ENCODE measurements at regions not wholly inside any gene's neighbourhood (a gene's known extent, or its start where the extent isn't known, plus 50 kb on each side); places are given as distances from the start of the nearest gene placed in this dataset.
"Not testable (repeated sequence)": the region's sequence is repeated elsewhere in the genome, so short reads cannot be mapped to it uniquely, and the experiment has no call there.

- no peak overlapping the region for H3K9ac ChIP-seq (ENCODE audit: low read length in 5 of 5)
- H3K27ac ChIP-seq (ENCODE audit: low read depth, low read length) = no peak overlapping the region
These were observed 932.2 kb downstream of the TDRD15 start for GRCh38 chr2:22055784-22056620.

GRCh38 chr2:22056621-22057132, 932.9 kb downstream of the TDRD15 start:
- no peaks in the 10 kb centered on the region for H3K36me3 ChIP-seq (ENCODE audit: control insufficient read depth in 5 of 5, insufficient read depth in 5 of 5, low read length in 5 of 5)
- no peaks in the 10 kb centered on the region for H3K9me3 ChIP-seq (ENCODE audit: control insufficient read depth in 5 of 5, low read length in 5 of 5)
- H3K4me1 ChIP-seq (ENCODE audit: control insufficient read depth in 5 of 5, insufficient read depth in 5 of 5, low read length in 5 of 5) = no peaks in the 10 kb centered on the region
- H3K27ac ChIP-seq (ENCODE audit: low read depth, low read length) = no peak overlapping the region
- H3K4me3 ChIP-seq (ENCODE audit: low read depth in 1 of 5, low read length in 5 of 5) = no peak overlapping the region
- no peaks in the 10 kb centered on the region for H3K27me3 ChIP-seq (ENCODE audit: control insufficient read depth in 5 of 5, insufficient read depth in 4 of 5, low read length in 5 of 5)
- no peak overlapping the region for H3K9ac ChIP-seq (ENCODE audit: low read length in 5 of 5)

More at GRCh38 chr2:22055784-22056620, 932.2 kb downstream of the TDRD15 start:
- Histone ChIP-seq H3K27me3 (ENCODE audit: control insufficient read depth in 5 of 5, insufficient read depth in 4 of 5, low read length in 5 of 5) (no peaks in the 10 kb centered on the region), H3K36me3 (ENCODE audit: control insufficient read depth in 5 of 5, insufficient read depth in 5 of 5, low read length in 5 of 5) (no peaks in the 10 kb centered on the region), H3K9me3 (ENCODE audit: control insufficient read depth in 5 of 5, low read length in 5 of 5) (no peaks in the 10 kb centered on the region), H3K4me3 (ENCODE audit: low read depth in 1 of 5, low read length in 5 of 5) (no peak overlapping the region), H3K4me1 (ENCODE audit: control insufficient read depth in 5 of 5, insufficient read depth in 5 of 5, low read length in 5 of 5) (no peaks in the 10 kb centered on the region)

GRCh38 chr2:22062679-22063078, 938.9 kb downstream of the TDRD15 start:
- no peaks in the 10 kb centered on the region for H3K9me3 ChIP-seq (ENCODE audit: control insufficient read depth in 5 of 5, low read length in 5 of 5)
- H3K27me3 ChIP-seq (ENCODE audit: control insufficient read depth in 5 of 5, insufficient read depth in 4 of 5, low read length in 5 of 5) = no peaks in the 10 kb centered on the region
- H3K36me3 ChIP-seq (ENCODE audit: control insufficient read depth in 5 of 5, insufficient read depth in 5 of 5, low read length in 5 of 5) = no peaks in the 10 kb centered on the region
- H3K9ac ChIP-seq (ENCODE audit: low read length in 5 of 5) = no peak overlapping the region
- H3K4me3 ChIP-seq (ENCODE audit: low read depth in 1 of 5, low read length in 5 of 5) = no peak overlapping the region
- H3K27ac ChIP-seq (ENCODE audit: low read depth, low read length) = no peak overlapping the region
- H3K4me1 ChIP-seq (ENCODE audit: control insufficient read depth in 5 of 5, insufficient read depth in 5 of 5, low read length in 5 of 5) = no peaks in the 10 kb centered on the region

GRCh38 chr2:22076454-22076853, 952.7 kb downstream of the TDRD15 start:
- Histone ChIP-seq H3K27ac (ENCODE audit: low read depth, low read length) (no peak overlapping the region), H3K36me3 (ENCODE audit: control insufficient read depth in 5 of 5, insufficient read depth in 5 of 5, low read length in 5 of 5) (no peaks in the 10 kb centered on the region), H3K9ac (ENCODE audit: low read length in 5 of 5) (no peak overlapping the region), H3K4me3 (ENCODE audit: low read depth in 1 of 5, low read length in 5 of 5) (no peak overlapping the region), H3K9me3 (ENCODE audit: control insufficient read depth in 5 of 5, low read length in 5 of 5) (peaks cover 0 to 5% (median 0%) of the 10 kb centered on the region in 5 donors), H3K27me3 (ENCODE audit: control insufficient read depth in 5 of 5, insufficient read depth in 4 of 5, low read length in 5 of 5) (no peaks in the 10 kb centered on the region), H3K4me1 (ENCODE audit: control insufficient read depth in 5 of 5, insufficient read depth in 5 of 5, low read length in 5 of 5) (no peaks in the 10 kb centered on the region)

- no peaks in the 10 kb centered on the region for H3K9me3 ChIP-seq (ENCODE audit: control insufficient read depth in 5 of 5, low read length in 5 of 5)
- no peaks in the 10 kb centered on the region for H3K36me3 ChIP-seq (ENCODE audit: control insufficient read depth in 5 of 5, insufficient read depth in 5 of 5, low read length in 5 of 5)
- H3K9ac ChIP-seq (ENCODE audit: low read length in 5 of 5) = no peak overlapping the region
- no peaks in the 10 kb centered on the region for H3K4me1 ChIP-seq (ENCODE audit: control insufficient read depth in 5 of 5, insufficient read depth in 5 of 5, low read length in 5 of 5)
- H3K27me3 ChIP-seq (ENCODE audit: control insufficient read depth in 5 of 5, insufficient read depth in 4 of 5, low read length in 5 of 5) = no peaks in the 10 kb centered on the region
- no peak overlapping the region for H3K4me3 ChIP-seq (ENCODE audit: low read depth in 1 of 5, low read length in 5 of 5)
- H3K27ac ChIP-seq (ENCODE audit: low read depth, low read length) = no peak overlapping the region
These were observed 954.9 kb downstream of the TDRD15 start for GRCh38 chr2:22078701-22079100.

GRCh38 chr2:22079583-22079982, 955.8 kb downstream of the TDRD15 start:
- H3K9ac ChIP-seq (ENCODE audit: low read length in 5 of 5) = no peak overlapping the region
- no peak overlapping the region for H3K4me3 ChIP-seq (ENCODE audit: low read depth in 1 of 5, low read length in 5 of 5)
- H3K4me1 ChIP-seq (ENCODE audit: control insufficient read depth in 5 of 5, insufficient read depth in 5 of 5, low read length in 5 of 5) = no peaks in the 10 kb centered on the region
- H3K27me3 ChIP-seq (ENCODE audit: control insufficient read depth in 5 of 5, insufficient read depth in 4 of 5, low read length in 5 of 5) = no peaks in the 10 kb centered on the region
- H3K27ac ChIP-seq (ENCODE audit: low read depth, low read length) = no peak overlapping the region
- no peaks in the 10 kb centered on the region for H3K9me3 ChIP-seq (ENCODE audit: control insufficient read depth in 5 of 5, low read length in 5 of 5)
- no peaks in the 10 kb centered on the region for H3K36me3 ChIP-seq (ENCODE audit: control insufficient read depth in 5 of 5, insufficient read depth in 5 of 5, low read length in 5 of 5)

- Histone ChIP-seq H3K27me3 (ENCODE audit: control insufficient read depth in 5 of 5, insufficient read depth in 4 of 5, low read length in 5 of 5) (no peaks in the 10 kb centered on the region), H3K9ac (ENCODE audit: low read length in 5 of 5) (no peak overlapping the region), H3K27ac (ENCODE audit: low read depth, low read length) (no peak overlapping the region), H3K9me3 (ENCODE audit: control insufficient read depth in 5 of 5, low read length in 5 of 5) (peaks cover 0 to 6% (median 0%) of the 10 kb centered on the region in 5 donors), H3K4me3 (ENCODE audit: low read depth in 1 of 5, low read length in 5 of 5) (no peak overlapping the region), H3K36me3 (ENCODE audit: control insufficient read depth in 5 of 5, insufficient read depth in 5 of 5, low read length in 5 of 5) (no peaks in the 10 kb centered on the region), H3K4me1 (ENCODE audit: control insufficient read depth in 5 of 5, insufficient read depth in 5 of 5, low read length in 5 of 5) (no peaks in the 10 kb centered on the region)
These were observed 963.0 kb downstream of the TDRD15 start for GRCh38 chr2:22086726-22087125.

GRCh38 chr2:22103617-22104016, 979.8 kb downstream of the TDRD15 start:
- H3K27ac ChIP-seq (ENCODE audit: low read depth, low read length); H3K36me3 ChIP-seq (ENCODE audit: control insufficient read depth in 5 of 5, insufficient read depth in 5 of 5, low read length in 5 of 5); H3K9me3 ChIP-seq (ENCODE audit: control insufficient read depth in 5 of 5, low read length in 5 of 5); H3K9ac ChIP-seq (ENCODE audit: low read length in 5 of 5); H3K4me1 ChIP-seq (ENCODE audit: control insufficient read depth in 5 of 5, insufficient read depth in 5 of 5, low read length in 5 of 5); H3K27me3 ChIP-seq (ENCODE audit: control insufficient read depth in 5 of 5, insufficient read depth in 4 of 5, low read length in 5 of 5); H3K4me3 ChIP-seq (ENCODE audit: low read depth in 1 of 5, low read length in 5 of 5): not testable (repeated sequence)

- H3K36me3 ChIP-seq (ENCODE audit: control insufficient read depth in 5 of 5, insufficient read depth in 5 of 5, low read length in 5 of 5) = no peaks in the 10 kb centered on the region
- no peak overlapping the region for H3K4me3 ChIP-seq (ENCODE audit: low read depth in 1 of 5, low read length in 5 of 5)
- no peak overlapping the region for H3K9ac ChIP-seq (ENCODE audit: low read length in 5 of 5)
- no peaks in the 10 kb centered on the region for H3K27me3 ChIP-seq (ENCODE audit: control insufficient read depth in 5 of 5, insufficient read depth in 4 of 5, low read length in 5 of 5)
- H3K4me1 ChIP-seq (ENCODE audit: control insufficient read depth in 5 of 5, insufficient read depth in 5 of 5, low read length in 5 of 5) = no peaks in the 10 kb centered on the region
- peaks cover 0 to 2% (median 0%) of the 10 kb centered on the region in 5 donors for H3K9me3 ChIP-seq (ENCODE audit: control insufficient read depth in 5 of 5, low read length in 5 of 5)
- H3K27ac ChIP-seq (ENCODE audit: low read depth, low read length) = no peak overlapping the region
These were observed 986.5 kb downstream of the TDRD15 start for GRCh38 chr2:22110244-22110651.

GRCh38 chr2:22124003-22124402, 1000.2 kb downstream of the TDRD15 start:
- peaks cover 0 to 3% (median 0%) of the 10 kb centered on the region in 5 donors for H3K27me3 ChIP-seq (ENCODE audit: control insufficient read depth in 5 of 5, insufficient read depth in 4 of 5, low read length in 5 of 5)

More at GRCh38 chr2:22124003-22124402, 1000.2 kb downstream of the TDRD15 start:
- no peak overlapping the region for H3K27ac ChIP-seq (ENCODE audit: low read depth, low read length)
- no peaks in the 10 kb centered on the region for H3K36me3 ChIP-seq (ENCODE audit: control insufficient read depth in 5 of 5, insufficient read depth in 5 of 5, low read length in 5 of 5)
- no peak overlapping the region for H3K4me3 ChIP-seq (ENCODE audit: low read depth in 1 of 5, low read length in 5 of 5)
- no peaks in the 10 kb centered on the region for H3K9me3 ChIP-seq (ENCODE audit: control insufficient read depth in 5 of 5, low read length in 5 of 5)
- no peaks in the 10 kb centered on the region for H3K4me1 ChIP-seq (ENCODE audit: control insufficient read depth in 5 of 5, insufficient read depth in 5 of 5, low read length in 5 of 5)
- H3K9ac ChIP-seq (ENCODE audit: low read length in 5 of 5) = no peak overlapping the region
